T-helper 1 cell treated with Interleukin-12 subunit alpha and Interleukin-12 subunit beta and Interleukin-4 antibody, amounts not matched to agents 30 ng/mL and 1 ng/mL, for 36 hours (primary cell): ENCODE measurements at regions not wholly inside any gene's neighbourhood (a gene's known extent, or its start where the extent isn't known, plus 50 kb on each side); places are given as distances from the start of the nearest gene placed in this dataset.
"Not testable (repeated sequence)": the region's sequence is repeated elsewhere in the genome, so short reads cannot be mapped to it uniquely, and the experiment has no call there.

Experiments used
- intact Hi-C: fragments of 100-400 bp; cut with micrococcal nuclease; formaldehyde crosslinking; loops from one replicate; pipeline ENCODE4 v1.15.1; 2024

DNA sequence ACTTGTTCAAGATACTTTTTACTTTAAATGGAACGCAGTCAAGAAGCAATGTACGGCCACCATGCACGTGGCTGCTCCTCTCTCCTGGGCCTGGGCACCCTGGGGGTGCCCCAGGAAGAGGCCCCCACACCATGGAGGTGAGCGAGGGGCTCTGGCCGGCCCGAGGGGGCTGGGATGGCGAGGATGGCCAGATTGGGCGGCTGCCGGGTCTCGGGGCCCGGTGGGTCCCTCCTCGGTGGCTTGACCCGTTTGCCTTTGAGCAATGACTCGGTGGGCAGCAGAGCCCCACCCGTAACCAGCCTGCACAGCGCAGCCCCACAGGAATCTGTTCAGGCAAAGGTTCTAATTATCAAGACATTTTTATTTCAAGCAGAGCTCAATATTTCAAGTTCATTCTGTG, 167.4 kb downstream of the BRD1 start:
- intact Hi-C loops, result no loop called here

DNA sequence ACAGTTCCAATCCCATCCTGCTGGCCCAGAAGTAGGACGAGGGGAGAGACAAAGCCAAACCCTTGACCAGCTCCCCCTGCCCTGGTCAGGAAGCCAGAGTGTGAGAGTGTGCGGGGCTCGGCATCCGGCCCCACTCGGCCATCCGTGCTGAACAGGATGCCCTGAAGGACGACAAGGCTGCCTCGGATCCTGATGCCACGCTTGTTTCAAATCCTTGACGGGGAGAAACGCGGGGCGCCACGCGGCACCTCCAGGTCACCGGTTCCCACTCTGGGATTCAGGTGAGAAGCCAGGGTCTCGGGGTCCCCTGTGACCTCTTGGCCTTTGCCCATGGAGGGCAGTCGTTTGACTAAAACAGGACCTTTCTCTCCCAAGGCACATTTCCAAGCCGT, 167.8 kb downstream of the BRD1 start:
- intact Hi-C loops, result no loop called here

DNA sequence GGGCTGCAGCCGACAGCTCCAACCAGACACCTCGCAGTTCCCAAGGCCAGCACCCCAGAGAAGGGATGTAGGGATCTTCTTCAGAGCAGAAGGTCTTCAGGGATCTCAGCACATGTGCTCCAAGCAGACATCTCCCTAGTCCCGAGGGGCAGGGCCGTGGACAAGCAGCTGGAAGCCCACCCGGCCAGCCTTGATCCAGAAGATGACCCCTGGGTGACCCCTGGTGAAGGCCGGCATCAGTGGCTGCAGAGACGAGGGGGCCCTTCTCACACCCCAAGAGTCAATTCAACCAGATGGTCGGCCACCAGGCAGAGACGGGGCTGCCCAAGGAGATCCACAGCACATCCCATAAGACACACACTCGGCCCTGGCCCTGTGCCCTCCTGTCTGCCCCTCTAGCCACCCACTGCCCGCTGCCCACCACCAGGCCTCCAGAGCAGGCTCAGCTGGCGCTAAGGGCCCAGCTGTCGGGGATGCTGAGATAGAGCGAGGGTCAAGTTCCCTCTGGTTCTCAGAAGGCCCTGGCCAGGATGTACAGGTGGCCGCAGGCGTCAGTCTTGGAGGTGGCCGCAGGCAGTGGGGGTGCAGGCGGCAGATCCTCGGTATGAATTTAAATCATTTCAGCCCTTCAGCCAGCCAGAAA, 168.3 kb downstream of the BRD1 start:
- intact Hi-C loops, result no loop called here

DNA sequence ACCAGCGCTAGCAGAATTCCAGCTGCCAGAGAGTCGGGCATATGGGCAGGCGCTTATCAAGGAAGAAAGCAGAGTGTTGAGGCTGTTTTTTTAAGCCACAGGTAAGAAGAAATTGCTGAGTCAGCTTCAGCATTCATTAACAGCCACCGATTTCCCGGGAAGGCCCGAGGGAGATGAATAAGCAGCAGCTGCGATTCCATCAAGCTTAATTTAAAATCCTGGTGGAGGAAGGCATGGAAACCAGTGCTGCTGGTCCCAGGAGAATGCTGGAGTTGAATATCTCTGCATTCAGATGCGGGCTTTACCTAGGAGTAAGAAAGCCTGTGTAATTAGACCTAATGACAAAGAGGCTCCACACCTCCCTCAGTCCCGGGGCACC, 168.8 kb downstream of the BRD1 start:
- intact Hi-C loops, result no loop called here

DNA sequence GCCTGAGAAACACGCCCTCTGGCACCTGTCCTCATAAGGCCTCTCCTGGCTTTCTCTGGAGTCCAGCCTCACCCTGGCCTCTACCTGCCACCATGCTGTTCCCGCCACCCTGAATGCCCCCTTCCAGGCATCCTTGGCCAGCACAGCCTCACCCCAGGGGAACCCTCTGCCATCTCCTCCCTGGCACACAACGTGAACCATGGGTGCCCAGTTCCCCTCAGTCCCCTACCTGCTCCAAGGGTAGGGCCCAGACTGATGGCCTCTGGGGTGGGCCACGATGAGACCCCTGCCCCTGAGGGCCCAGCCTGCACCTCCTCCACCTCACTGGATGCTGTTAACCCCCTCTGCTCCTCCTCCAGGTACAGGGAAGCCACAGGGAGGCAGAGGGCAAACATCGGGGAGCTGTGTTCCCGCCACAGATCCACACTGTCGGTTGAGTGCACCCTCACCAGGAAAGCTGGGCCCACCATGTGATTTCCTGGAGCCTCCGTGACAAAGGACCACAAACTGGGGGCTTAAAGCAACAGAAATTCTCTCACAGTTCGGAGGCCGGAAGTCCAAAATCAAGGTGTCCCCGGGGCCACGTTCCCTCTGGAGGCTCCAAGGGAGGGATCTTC, 169.6 kb downstream of the BRD1 start:
- intact Hi-C loops, result no loop called here

DNA sequence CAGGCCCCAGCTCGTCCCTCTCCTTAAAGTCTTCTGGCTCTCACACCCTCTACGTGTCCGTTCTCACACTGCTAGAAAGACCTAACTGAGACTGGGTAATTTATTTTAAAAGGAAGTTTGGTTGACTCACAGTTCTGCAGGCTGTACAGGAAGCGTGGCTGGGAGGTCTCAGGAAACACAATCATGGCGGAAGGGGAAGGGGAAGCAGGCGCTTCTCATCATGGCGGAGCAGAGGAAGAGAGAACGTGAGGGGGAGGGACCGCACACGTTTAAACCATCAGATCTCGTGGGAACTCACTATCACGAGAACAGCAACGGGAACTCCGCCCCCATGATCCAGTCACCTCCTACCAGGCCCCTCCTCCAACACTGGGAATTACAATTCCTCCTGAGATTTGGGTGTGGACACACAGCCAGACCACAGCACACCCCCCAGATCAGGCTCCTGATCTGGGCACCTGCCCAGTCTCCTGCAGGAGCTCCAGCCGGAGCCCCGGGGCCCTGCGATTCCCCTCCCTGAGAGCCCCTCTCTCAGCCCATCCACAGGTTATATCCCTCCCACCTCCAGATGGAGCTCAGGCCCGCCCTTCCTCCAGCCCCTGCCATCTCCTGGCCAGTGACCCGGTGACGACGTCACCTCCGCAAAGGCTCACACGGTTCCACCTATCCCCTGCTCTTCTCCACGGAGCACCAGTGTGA, 170.2 kb downstream of the BRD1 start:
- intact Hi-C loops, result no loop called here

DNA sequence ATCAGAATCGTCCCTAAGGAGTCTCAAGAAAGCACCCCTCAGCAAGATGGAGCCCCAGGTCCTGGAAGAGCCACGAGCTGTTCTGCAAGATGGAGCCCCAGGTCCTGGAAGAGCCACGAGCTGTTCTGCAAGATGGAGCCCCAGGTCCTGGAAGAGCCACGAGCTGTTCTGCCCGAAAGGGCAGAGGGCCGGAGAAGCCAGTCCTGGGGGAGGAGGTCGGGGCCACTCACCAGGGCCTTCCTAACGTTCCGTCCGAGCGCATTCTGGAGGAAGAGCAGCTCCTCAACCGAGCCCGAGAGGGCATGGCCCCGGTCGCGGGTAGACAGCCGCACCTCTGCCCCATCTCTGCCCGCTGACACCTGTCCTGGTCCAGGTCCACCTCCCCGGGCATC, 170.8 kb downstream of the BRD1 start:
- intact Hi-C loops, result not testable (repeated sequence)

DNA sequence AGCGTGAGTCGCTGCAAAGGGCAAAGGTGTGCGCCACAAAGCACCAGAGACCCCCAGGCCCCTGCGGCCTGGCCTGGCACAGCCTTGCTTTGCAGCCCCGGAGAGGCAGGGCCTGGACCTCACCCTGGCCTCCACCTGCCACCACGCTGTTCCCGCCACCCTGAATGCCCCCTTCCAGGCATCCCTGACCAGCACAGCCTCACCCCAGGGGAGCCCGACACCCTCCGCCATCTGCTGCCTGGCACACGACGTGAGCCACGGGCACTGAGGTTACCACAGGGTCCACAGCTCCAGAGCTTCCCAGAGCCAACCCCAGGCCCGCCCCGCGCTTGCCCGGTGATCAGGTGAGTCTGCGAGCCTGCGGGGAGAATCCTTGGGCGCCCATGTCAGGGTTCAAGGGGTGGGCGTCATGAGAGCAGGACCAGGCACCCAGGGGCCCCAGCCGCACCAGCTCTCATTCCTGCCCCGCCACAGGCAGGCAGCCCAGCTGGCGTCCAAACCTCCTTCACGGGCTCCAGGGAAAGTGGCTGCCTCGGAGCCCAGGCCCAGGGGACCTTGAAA, 171.3 kb downstream of the BRD1 start:
- intact Hi-C loops, result no loop called here

DNA sequence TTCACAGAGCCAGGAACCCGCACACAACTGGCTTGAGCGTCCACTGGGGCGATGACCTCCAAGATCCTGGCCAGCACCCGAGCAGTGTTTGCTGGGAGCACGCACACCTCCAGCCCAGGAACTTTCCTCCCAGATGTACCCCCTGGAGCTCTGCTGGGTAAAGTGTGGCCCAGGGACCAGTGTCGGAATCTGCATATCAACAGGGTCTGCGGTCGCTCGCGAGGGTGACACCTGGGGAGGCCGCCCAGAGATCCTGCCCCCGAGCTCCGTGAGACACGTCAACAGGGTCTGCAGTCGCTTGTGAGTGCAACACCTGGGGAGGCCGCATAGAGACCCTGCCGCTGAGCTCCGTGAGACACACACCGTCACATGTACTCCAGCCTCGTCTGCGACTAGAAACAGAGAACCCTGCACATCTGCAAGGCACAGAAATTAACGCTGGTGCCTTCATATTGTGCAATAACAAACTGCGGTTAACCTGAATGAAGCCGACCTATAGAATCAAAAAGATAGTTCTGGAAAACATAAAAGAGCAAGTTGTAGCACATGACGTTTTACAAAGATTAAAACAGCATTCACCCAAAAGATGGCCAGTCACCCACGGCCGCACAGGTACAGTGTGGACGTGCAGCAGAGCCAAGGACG, 172.4 kb downstream of the BRD1 start:
- intact Hi-C loops, result no loop called here

DNA sequence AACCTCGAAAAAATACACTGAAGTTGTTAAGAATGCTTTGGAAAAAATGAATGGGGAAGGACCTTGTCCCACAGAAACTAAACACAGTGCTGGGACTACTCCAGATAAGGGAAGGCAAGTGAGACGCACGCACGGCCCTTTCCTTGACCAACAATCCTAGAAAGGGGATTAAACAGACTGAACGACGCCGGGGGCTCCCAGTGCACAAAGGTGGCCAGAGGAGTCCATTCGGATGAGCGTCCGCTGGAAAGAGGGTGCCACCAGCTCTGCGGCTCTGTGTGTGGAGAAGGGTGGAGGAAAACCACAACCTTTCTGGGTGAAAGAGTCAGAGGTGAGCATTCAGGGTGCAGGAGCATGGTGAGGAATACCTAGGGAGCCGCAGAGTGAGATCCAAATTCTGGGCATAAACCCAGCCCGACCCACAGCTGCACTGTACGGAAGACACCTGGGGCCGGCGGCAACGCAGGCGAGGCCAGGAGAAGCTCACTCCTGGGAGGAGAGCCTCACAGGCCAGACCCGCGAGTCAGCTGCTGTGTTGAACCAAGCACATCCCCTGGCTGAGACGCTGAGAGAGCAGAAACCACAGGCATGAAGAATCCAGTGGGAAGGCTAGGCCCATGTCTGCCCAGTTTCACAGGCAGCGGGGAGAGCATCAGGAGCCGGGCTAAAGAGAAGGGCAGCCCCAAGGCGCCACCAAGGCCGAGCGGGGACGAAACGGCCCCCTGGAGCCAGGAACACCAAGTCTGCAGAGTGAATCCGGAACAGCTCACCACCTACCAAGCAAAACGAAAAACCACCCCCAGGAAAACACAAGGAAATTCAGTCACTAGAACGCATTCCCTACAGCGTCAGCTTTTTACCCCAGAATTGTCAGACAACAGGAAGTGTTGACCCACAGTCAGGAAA, 177.1 kb downstream of the BRD1 start:
- intact Hi-C loops, result no loop called here

DNA sequence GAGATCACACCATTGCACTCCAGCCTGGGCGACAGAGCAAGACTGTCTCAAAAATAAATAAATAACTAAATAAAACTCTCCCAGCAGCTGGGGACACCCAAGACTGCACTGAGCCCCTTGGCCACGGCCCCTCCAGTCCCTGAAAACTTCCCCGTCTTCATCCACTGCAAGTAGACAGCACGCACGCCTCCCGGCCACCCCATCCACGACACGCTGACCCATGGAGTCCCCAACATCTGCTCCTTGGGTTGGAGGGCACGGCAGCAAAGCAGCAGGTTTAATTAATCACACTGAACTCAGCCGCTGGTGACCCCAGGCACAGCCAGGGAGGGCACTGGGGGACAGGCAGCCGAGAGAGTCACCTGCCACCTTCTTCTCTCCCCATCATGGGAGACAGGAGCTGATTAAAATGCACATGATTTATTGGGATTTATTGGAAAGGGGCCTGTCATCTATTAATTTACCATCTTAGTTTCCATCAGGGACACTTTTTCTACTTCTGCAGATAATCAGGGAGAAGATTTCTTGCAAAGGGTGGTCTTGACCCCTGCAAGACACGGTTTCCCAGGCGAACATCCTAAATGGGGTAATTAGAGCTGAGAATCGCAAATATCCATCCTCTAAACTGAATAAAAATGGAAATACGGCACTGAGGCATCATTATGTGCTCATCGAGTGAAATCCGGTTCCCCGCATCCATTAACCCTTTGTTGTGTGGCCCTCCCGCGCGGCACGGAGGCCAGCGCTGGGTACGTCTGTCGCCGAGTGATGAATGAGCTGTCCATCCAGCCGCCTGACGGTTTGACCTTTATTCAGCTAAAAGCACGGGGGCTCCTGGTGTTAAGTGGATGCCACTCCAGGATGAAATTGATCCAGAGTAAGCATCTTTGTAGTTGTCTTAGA, 178.3 kb downstream of the BRD1 start:
- intact Hi-C loops, result no loop called here

DNA sequence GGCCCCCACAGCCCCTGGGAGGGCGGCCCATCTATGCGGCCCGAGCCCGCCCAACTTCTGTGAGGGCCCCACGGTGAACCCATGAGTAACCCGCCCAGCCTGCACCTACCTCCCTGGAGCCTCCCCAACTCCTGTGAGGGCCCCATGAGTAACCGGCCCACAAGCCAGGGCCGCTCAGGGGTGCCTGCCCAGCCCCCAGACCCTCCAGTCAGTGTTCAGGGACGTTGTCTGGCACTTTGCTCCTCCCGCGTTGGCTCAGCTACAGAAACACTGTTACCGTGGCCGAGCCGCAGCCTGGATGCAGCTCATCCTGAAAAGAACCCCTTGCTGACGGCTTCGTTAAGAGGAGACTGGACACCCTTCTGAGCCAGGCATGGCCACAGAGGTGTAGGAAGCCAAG, 179.6 kb downstream of the BRD1 start:
- intact Hi-C loops, result no loop called here

DNA sequence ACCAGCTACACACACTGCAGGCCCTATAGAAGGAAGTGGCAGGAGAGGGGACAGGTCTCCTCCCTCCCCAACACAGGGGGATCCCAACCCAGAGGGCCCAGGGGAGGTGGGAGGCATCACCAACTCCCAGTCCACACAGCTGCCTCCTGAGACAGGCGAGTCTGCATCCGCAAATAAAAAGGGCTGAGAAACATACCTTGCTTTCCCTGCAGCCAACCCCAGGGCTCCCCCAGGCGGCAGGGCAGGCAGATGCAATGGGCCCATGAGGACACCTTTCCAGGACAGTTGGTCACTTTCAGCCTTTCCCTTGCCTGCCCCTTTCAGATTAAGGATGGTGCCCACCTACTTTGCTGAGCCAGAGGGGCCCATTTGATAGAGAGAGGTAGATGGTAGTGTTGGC, 180.0 kb downstream of the BRD1 start:
- intact Hi-C loops, result no loop called here

DNA sequence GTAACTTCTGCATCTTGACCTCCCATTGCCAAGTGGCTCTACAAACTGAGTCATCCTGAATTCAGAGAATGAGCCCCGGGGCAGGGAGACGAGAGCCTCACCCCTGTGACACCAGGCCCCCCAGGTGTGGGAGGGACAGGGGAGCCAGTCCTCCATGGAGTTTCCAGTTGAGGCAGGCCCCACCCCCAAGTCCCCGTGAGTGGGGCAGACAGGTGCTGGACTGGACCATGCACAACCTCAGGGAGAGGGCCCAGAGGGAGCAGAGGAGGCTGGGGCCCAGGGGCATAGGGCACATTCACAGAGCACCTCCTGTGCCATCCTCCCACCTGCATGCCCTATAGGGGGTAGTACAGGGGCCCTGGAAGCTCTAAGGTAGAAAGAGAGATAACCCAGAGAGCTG, 180.8 kb downstream of the BRD1 start:
- intact Hi-C loops, result no loop called here

DNA sequence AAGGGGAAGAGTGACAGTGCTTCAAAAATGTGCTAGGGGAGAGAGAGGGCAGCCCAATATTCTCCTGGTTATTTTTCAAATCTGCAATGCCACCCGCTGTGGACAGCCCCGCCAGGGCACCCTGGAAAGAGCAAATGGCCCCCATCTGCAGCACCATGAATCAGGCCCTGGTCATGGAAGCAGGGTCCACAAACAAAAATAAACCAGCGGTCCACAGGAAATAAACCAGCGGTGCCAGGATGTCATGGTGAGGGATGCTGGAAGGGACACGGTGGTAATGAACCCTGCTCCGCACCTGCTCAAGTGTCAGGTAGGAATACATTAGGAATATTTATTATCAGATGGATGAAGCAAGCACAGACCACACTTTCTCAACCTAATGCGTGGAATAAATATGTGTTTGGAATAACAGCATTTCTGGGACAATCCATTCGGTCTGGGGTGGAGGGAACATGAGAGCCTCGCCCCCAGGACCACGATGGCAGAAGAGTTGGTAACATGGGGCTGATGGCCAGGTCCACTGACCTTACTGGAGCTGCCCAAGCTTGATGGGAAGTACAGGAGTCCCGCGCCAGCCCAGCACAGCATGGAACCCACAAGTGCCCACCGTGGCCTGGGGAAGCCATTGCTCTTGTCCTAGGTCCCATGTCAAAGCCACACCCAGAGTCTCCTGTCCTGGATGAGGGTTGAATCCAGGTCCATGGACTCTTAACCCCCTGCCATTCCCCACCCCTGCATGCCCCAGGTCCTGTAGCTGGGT, 181.7 kb downstream of the BRD1 start:
- intact Hi-C loops, result no loop called here

DNA sequence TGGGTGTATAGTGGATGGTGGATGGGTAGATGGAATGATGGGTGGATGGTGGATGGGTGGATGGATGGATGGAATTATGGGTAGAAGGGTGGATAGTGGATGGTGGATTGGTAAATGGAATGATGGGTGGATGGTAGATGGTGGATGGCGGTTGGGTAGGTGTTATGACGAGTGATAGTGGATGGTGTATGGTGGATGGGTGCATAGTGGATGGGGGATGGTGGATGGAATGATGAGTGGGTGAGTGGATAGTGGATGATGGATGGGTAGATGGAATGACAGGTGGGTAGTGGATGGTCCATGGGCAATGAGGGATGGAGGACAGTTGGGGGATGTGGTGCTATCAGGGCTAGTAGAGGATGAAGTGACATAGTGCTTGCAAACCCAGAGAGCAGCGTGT, 182.4 kb downstream of the BRD1 start:
- intact Hi-C loops, result no loop called here

DNA sequence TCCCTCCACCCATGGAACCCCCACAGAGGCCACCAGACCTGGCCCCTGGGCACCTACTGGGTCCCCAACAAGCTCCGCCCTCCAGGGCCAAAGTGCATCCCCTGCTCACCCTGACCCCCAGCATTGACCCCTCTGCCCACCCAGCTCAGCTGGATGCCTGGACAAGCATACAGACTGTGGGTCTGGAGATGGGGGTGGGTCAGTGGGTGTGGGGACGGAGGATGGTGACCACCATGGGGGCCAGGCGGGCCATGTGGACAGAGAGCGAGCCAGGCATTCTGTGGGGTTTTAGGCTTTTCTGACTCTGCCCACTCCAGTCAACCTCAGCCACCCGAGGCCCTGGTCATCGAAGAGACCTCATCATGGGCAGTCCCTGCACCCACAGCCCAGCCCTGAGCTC, 183.7 kb downstream of the BRD1 start:
- intact Hi-C loops, result loop anchor here (1.0 kb wide), 1 partner anchor 18 kb away; no protein-coding TSS in a partner anchor

DNA sequence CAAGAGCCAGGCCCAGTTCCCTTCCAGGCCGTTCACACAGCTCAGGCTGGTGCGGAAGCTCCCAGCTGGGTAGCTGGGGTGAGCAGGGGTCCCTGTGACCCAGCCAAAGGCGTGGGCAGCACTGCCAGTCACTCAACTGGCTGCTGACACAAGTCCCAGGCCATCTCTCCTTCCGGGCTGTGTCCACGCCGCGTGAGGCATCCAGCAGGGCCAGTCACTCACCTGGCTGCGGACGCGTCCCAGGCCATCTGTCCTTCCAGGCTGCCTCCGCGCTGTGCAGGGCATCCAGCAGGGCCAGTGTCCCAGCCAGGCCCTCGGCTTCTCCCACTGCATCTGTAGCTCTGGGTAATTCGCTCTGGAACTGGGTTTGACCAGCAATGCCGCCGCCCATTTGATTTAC, 184.2 kb downstream of the BRD1 start:
- intact Hi-C loops, result loop anchor here (1.0 kb wide), 1 partner anchor 19 kb away; no protein-coding TSS in a partner anchor

DNA sequence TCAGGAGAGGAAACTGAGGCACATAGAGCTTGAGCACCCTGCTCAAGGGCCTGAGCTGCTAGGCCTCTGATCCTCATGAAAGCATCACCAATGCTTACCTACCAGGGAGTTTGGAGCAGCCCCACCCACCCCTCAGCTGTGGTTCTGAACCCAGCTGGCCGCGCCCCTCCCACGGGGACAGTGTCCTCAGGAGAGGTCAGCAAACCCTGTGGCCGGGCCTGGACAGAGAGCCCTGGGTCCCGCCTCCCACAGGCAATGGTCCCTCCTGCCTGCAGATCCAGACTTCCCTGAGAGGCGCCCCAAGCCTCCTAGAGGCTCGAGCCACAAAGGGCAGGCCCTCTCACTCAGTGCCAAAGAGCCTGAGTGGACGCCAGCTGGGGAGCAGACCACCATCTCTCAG, 184.9 kb downstream of the BRD1 start:
- intact Hi-C loops, result loop anchor here (1.0 kb wide), 1 partner anchor 20 kb away; no protein-coding TSS in a partner anchor
